ENCODE measurements at regions not wholly inside any gene's neighbourhood (a gene's known extent, or its start where the extent isn't known, plus 50 kb on each side); places are given as distances from the start of the nearest gene placed in this dataset.
"Not testable (repeated sequence)": the region's sequence is repeated elsewhere in the genome, so short reads cannot be mapped to it uniquely, and the experiment has no call there.

DNA sequence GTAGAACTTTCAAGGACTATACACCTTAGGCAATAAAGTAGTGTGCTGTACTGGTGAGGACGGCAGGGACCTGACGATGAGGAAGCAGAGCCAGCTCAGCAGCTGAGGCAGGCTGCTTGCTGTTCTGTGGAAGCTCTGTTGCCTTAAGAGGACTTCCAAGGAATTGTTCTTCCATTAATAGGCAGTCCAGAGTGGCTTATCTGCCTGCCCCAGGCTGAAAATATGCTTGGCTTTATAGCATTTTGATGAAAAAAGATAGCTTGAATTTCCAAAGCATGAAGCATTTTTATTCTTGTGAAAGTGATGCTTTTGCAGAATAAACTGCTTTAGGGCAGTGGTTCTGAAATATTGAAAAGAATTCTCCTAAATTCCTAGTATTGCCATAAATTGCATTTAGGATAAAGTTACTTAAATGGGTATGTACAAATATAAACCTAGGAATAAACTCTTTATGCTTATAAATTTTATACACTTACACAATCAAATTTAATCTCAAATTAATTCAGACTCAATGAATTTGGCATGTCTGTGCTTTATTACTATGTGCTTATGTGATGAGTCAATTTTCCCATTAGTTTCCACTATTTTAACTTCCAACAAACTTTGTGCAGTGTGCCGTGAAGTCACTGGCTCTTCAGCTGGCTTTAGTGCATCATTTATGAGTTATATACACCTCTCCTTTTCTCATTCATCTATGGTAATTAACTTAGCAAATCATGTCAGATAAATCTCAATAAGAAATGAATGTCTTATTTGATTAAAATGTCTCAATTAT is 231.0 kb upstream of the RASGRP1 start:
- Histone ChIP-seq H3K4me3 (no peak overlapping the region), H3K4me1 (peaks cover 0 to 16% (median 7%) of the 10 kb centered on the region in 4 donors), H3K27me3 (no peaks in the 10 kb centered on the region), H3K9me3 (no peaks in the 10 kb centered on the region), H3K36me3 (no peaks in the 10 kb centered on the region), H3K27ac (no peak overlapping the region)
- DNase-seq, result no peak
- TF ChIP-seq, protein P1, sequence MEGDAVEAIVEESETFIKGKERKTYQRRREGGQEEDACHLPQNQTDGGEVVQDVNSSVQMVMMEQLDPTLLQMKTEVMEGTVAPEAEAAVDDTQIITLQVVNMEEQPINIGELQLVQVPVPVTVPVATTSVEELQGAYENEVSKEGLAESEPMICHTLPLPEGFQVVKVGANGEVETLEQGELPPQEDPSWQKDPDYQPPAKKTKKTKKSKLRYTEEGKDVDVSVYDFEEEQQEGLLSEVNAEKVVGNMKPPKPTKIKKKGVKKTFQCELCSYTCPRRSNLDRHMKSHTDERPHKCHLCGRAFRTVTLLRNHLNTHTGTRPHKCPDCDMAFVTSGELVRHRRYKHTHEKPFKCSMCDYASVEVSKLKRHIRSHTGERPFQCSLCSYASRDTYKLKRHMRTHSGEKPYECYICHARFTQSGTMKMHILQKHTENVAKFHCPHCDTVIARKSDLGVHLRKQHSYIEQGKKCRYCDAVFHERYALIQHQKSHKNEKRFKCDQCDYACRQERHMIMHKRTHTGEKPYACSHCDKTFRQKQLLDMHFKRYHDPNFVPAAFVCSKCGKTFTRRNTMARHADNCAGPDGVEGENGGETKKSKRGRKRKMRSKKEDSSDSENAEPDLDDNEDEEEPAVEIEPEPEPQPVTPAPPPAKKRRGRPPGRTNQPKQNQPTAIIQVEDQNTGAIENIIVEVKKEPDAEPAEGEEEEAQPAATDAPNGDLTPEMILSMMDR (IDR thresholded peaks at IDR 0.05), result no peak
- intact Hi-C loops (cut with DNase I; ENCODE audit: low total_unique reads), result no loop called here

DNA sequence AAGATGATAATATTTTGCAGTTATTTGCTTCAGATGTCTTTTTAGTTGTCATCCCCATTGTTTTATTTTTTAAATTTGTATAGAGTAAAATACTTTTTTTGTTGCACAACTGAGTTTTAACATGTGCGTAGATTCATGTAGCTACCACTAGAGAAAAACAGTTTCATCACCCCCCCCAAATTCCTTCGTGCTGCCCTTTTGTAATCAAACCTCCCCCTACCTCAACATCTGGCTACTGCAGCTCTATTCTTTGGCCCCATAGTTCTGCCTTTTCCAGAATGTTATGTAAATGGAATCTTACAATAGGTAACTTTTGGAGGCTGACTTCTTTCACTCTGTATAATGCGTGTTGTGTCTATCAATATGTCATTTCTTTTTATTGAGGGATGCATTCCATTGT is 232.0 kb upstream of the RASGRP1 start:
- Histone ChIP-seq H3K4me1 (peaks cover 0 to 16% (median 7%) of the 10 kb centered on the region in 4 donors), H3K27me3 (no peaks in the 10 kb centered on the region), H3K4me3 (no peak overlapping the region), H3K27ac (no peak overlapping the region), H3K9me3 (no peaks in the 10 kb centered on the region), H3K36me3 (no peaks in the 10 kb centered on the region)
- no peak for DNase-seq
- TF ChIP-seq, protein P1 (IDR thresholded peaks at IDR 0.05), result no peak
- intact Hi-C loops (cut with DNase I; ENCODE audit: low total_unique reads), result no loop called here

DNA sequence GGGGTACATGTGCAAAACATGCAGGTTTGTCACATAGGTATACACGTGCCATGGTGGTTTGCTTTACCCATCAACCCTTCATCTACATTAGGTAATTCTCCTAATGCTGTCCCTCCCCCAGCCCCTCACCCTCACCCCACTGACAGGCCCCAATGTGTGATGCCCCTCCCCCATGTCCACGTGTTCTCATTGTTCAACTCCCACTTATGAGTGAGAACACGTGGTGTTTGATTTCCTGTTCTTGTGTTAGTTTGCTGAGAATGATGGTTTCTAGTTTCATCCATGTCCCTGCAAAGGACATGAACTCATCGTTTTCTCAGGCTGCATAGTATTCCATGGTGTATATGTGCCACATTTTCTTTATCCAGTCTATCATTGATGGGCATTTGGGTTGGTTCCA is 232.9 kb upstream of the RASGRP1 start:
- H3K36me3 ChIP-seq; H3K27me3 ChIP-seq; H3K27ac ChIP-seq; H3K4me3 ChIP-seq; H3K9me3 ChIP-seq; DNase-seq; intact Hi-C loops (cut with DNase I; ENCODE audit: low total_unique reads): not testable (repeated sequence)
- H3K4me1 ChIP-seq, result peaks cover 0 to 14% (median 7%) of the 10 kb centered on the region in 4 donors

DNA sequence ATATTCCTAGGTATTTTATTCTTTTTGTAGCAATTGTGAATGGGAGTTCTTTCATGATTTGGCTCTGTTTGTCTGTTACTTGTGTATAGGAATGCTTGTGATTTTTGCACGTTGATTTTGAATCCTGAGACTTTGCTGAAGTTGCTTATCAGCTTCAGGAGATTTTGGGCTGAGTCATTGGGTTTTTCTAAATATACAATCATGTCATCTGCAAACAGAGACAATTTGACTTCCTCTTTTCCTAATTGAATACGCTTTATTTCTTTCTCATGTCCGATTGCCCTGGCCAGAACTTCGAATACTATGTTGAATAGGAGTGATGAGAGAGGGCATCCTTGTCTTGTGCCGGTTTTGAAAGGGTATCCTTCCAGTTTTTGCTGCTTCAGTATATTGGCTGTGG is 234.6 kb upstream of the RASGRP1 start:
- DNase-seq; H3K27ac ChIP-seq; H3K9me3 ChIP-seq; H3K36me3 ChIP-seq; intact Hi-C loops (cut with DNase I; ENCODE audit: low total_unique reads); H3K4me1 ChIP-seq; H3K27me3 ChIP-seq; H3K4me3 ChIP-seq: not testable (repeated sequence)

DNA sequence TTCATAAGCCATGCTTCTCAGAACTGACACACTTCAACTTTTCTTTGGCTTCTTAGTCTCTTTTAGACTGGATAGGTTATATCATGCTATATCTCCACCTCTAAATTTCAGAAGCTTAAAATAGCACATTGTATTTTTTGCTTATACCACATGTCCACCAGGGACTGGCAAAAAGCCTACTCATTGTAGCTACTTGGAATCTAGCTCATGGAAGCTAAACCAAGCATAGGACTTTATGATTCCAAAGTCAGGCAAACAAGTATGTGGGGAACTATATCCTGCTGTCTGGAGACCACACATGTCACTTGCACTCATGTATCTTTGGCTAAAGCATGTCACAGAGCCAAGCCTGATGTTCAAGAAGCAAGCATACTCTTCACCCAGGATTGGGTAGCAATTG is 245.0 kb upstream of the RASGRP1 start:
- no peak overlapping the region for H3K4me3 ChIP-seq
- no peaks in the 10 kb centered on the region for H3K4me1 ChIP-seq
- H3K27me3 ChIP-seq, result no peaks in the 10 kb centered on the region
- no peak for DNase-seq
- no peaks in the 10 kb centered on the region for H3K9me3 ChIP-seq
- no peak overlapping the region for H3K27ac ChIP-seq
- no peaks in the 10 kb centered on the region for H3K36me3 ChIP-seq
- TF ChIP-seq, protein P1 (IDR thresholded peaks at IDR 0.05), result no peak
- intact Hi-C loops (cut with DNase I; ENCODE audit: low total_unique reads), result no loop called here

DNA sequence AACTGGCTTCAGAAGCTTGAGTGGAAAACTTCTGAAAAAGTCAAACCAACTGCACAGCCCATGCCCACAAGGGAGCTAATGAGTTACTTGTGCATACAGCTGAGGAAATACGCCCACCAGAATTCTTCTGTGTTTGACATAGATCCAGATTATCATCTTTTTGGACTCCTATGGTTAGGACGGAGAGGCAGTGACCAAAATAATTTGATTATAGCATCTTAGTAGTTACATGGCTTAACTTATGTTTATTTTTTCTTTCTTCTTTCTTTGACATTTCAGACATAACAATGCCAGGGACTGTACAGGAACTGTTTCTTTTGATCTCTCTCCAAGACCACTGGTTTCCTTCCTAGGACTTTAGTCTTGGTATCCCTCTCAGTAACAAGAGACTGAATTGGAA is 246.1 kb upstream of the RASGRP1 start:
- TF ChIP-seq, protein P1 (IDR thresholded peaks at IDR 0.05), result no peak
- Histone ChIP-seq H3K27me3 (no peaks in the 10 kb centered on the region), H3K9me3 (no peaks in the 10 kb centered on the region), H3K36me3 (no peaks in the 10 kb centered on the region), H3K27ac (no peak overlapping the region), H3K4me1 (no peaks in the 10 kb centered on the region), H3K4me3 (no peak overlapping the region)
- DNase-seq, result no peak
- intact Hi-C loops (cut with DNase I; ENCODE audit: low total_unique reads), result no loop called here

DNA sequence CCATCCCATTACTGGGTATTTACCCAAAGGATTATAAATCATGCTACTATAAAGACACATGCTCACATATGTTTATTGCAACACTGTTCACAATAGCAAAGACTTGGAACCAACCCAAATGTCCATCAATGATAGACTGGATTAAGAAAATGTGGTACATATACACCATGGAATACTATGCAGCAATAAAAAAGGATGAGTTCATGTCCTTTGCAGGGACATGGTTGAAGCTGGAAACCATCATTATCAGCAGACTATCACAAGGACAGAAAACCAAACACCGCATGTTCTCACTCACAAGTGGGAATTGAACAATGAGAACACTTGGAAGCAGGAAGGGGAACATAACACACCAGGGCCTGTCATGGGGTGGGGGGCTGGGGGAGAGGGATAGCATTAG is 249.6 kb upstream of the RASGRP1 start:
- H3K27me3 ChIP-seq; intact Hi-C loops (cut with DNase I; ENCODE audit: low total_unique reads); H3K4me1 ChIP-seq; H3K36me3 ChIP-seq; DNase-seq; H3K9me3 ChIP-seq; H3K27ac ChIP-seq; H3K4me3 ChIP-seq: not testable (repeated sequence)
